ENCODE measurements at regions not wholly inside any gene's neighbourhood (a gene's known extent, or its start where the extent isn't known, plus 50 kb on each side); places are given as distances from the start of the nearest gene placed in this dataset.

DNA sequence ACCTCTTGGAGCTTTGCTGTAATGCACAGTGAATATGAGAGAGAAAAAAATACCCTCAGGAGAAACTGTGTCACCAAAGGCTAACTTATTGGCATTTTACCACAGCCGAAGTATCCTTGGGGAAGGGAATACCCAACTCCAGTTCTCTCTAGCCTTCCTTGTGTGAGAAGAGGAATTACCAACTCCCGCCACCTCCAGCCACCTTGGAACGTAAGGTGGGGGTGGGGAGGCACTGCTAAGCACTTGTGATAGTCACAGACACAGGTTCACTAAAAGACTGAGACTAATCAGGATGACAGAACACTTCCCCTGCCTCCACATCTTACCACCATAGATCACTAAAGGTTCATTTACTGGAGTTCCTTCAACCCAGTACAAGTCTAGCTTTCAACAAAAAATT, 102.0 kb upstream of the ADAMTS19 start (continued):
- TF ChIP-seq, protein P1, sequence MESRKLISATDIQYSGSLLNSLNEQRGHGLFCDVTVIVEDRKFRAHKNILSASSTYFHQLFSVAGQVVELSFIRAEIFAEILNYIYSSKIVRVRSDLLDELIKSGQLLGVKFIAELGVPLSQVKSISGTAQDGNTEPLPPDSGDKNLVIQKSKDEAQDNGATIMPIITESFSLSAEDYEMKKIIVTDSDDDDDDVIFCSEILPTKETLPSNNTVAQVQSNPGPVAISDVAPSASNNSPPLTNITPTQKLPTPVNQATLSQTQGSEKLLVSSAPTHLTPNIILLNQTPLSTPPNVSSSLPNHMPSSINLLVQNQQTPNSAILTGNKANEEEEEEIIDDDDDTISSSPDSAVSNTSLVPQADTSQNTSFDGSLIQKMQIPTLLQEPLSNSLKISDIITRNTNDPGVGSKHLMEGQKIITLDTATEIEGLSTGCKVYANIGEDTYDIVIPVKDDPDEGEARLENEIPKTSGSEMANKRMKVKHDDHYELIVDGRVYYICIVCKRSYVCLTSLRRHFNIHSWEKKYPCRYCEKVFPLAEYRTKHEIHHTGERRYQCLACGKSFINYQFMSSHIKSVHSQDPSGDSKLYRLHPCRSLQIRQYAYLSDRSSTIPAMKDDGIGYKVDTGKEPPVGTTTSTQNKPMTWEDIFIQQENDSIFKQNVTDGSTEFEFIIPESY (IDR thresholded peaks at IDR 0.05; ENCODE audit: extremely low read depth, insufficient replicate concordance, low read length), result no peak
- TF ChIP-seq SRF (IDR thresholded peaks at IDR 0.05; ENCODE audit: low read depth), result no peak
- no peak for TF ChIP-seq ZFX (IDR thresholded peaks at IDR 0.05)
- TF ChIP-seq MAX (IDR thresholded peaks at IDR 0.05), result no peak

DNA sequence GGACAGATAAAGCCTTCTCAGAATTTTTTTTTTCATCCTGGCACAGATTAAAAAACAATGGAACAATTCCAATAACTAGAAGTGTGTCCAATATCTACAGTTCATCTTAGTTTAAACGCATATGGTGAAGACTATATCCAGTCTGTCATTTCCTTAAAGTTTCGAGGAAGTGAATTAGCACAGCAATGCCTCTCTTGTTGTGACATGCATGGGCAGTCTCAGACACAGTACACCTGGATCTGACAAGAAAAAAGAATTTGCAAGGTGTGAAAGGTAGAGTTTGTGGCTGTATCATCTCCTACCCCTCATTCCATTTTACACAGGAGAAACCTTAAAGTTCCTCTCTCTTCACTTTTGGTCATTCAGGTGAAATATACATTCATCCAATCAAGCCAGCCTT, 100.6 kb upstream of the ADAMTS19 start:
- CTCF ChIA-PET, result no interaction called here
- H3K27me3 ChIP-seq (ENCODE audit: insufficient read depth, low read length), result no peaks in the 10 kb centered on the region
- ATAC-seq (no peak), DNase-seq (ENCODE audit: low read depth, low spot score) (no peak)
- H3K9me2 ChIP-seq (ENCODE audit: insufficient read depth), result no peaks in the 10 kb centered on the region
- H3K9me3 ChIP-seq (ENCODE audit: control insufficient read depth in 1 of 2, insufficient read depth in 1 of 2, low read depth in 1 of 2, low read length in 2 of 2), result no peaks in the 10 kb centered on the region
- H4K20me1 ChIP-seq (ENCODE audit: insufficient read depth), result no peaks in the 10 kb centered on the region
- POLR2A ChIA-PET, result no interaction called here
- no peaks in the 10 kb centered on the region for H3K4me1 ChIP-seq (ENCODE audit: control insufficient read depth in 1 of 2, insufficient read depth in 2 of 2, low read length in 2 of 2)
- no peaks in the 10 kb centered on the region for H3K36me3 ChIP-seq (ENCODE audit: control insufficient read depth in 1 of 2, insufficient read depth in 2 of 2, low read length in 2 of 2)
- intact Hi-C loops (cut with micrococcal nuclease), result no loop called here
- RAD21 ChIA-PET (ENCODE audit: low non-redundant PET in 1 of 2, low total read pairs in 2 of 2, uncharacterized antibody in 2 of 2, unreplicated experiment in 2 of 2), result no interaction called here
- H3K27ac ChIP-seq (ENCODE audit: low read depth, low read length), result no peak overlapping the region
- no peaks in the 10 kb centered on the region for H3K79me2 ChIP-seq (ENCODE audit: insufficient read depth, low read length)
- no peak overlapping the region for H3K9ac ChIP-seq (ENCODE audit: low read length)
- H3K4me3 ChIP-seq (replicated peaks in 1 of 2; ENCODE audit: low read depth in 1 of 2, low read length in 2 of 2), result no peak overlapping the region
- no peak for TF ChIP-seq POLR2A (IDR thresholded peaks at IDR 0.05; ENCODE audit: borderline replicate concordance, extremely low read depth, insufficient read depth, insufficient read length)
- TF ChIP-seq ELF1 (IDR thresholded peaks at IDR 0.05; ENCODE audit: borderline replicate concordance, low read depth), result no peak
- no peak for TF ChIP-seq FOSL1 (IDR thresholded peaks at IDR 0.05; ENCODE audit: low read depth)
- TF ChIP-seq, protein P1 (IDR thresholded peaks at IDR 0.05; ENCODE audit: extremely low read depth, insufficient replicate concordance, low read length), result no peak
- TF ChIP-seq, protein P2, sequence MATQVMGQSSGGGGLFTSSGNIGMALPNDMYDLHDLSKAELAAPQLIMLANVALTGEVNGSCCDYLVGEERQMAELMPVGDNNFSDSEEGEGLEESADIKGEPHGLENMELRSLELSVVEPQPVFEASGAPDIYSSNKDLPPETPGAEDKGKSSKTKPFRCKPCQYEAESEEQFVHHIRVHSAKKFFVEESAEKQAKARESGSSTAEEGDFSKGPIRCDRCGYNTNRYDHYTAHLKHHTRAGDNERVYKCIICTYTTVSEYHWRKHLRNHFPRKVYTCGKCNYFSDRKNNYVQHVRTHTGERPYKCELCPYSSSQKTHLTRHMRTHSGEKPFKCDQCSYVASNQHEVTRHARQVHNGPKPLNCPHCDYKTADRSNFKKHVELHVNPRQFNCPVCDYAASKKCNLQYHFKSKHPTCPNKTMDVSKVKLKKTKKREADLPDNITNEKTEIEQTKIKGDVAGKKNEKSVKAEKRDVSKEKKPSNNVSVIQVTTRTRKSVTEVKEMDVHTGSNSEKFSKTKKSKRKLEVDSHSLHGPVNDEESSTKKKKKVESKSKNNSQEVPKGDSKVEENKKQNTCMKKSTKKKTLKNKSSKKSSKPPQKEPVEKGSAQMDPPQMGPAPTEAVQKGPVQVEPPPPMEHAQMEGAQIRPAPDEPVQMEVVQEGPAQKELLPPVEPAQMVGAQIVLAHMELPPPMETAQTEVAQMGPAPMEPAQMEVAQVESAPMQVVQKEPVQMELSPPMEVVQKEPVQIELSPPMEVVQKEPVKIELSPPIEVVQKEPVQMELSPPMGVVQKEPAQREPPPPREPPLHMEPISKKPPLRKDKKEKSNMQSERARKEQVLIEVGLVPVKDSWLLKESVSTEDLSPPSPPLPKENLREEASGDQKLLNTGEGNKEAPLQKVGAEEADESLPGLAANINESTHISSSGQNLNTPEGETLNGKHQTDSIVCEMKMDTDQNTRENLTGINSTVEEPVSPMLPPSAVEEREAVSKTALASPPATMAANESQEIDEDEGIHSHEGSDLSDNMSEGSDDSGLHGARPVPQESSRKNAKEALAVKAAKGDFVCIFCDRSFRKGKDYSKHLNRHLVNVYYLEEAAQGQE (IDR thresholded peaks at IDR 0.05; ENCODE audit: low read depth), result no peak
- TF ChIP-seq YY1 (IDR thresholded peaks at IDR 0.05; ENCODE audit: extremely low read depth, insufficient replicate concordance, low read depth, low read length), result no peak
- TF ChIP-seq POLR2AphosphoS5 (IDR thresholded peaks at IDR 0.05; ENCODE audit: low read depth, low read length), result no peak
- TF ChIP-seq CEBPB (IDR thresholded peaks at IDR 0.05; ENCODE audit: low read depth), result no peak
- no peak for TF ChIP-seq CBX3 (IDR thresholded peaks at IDR 0.05; ENCODE audit: low read depth)
- no peak for TF ChIP-seq JUND (IDR thresholded peaks at IDR 0.05)
- TF ChIP-seq, protein P3, sequence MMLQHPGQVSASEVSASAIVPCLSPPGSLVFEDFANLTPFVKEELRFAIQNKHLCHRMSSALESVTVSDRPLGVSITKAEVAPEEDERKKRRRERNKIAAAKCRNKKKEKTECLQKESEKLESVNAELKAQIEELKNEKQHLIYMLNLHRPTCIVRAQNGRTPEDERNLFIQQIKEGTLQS (IDR thresholded peaks at IDR 0.05), result no peak
- no peak for TF ChIP-seq MAX (IDR thresholded peaks at IDR 0.05)
- no peak overlapping the region for H2AFZ ChIP-seq (ENCODE audit: low read depth, low read length, poor library complexity, severe bottlenecking)
- no TSS peak for BruUV-seq (replicated peaks)
- no peak overlapping the region for H3K4me2 ChIP-seq (ENCODE audit: low read length)
